SH-SY5Y (cell line): ENCODE measurements at regions not wholly inside any gene's neighbourhood (a gene's known extent, or its start where the extent isn't known, plus 50 kb on each side); places are given as distances from the start of the nearest gene placed in this dataset.

Source experiments
- GATA2 ChIP-seq: IDR thresholded peaks from 2 replicates; pipeline ENCODE4 v1.6.1; 2011; ENCODE audit warnings: mild to moderate bottlenecking, low read depth, low read length
- GATA3 ChIP-seq: IDR thresholded peaks from 2 replicates; pipeline ENCODE4 v1.6.1; 2011; ENCODE audit warnings: low read depth, mild to moderate bottlenecking, low read length, moderate library complexity

DNA sequence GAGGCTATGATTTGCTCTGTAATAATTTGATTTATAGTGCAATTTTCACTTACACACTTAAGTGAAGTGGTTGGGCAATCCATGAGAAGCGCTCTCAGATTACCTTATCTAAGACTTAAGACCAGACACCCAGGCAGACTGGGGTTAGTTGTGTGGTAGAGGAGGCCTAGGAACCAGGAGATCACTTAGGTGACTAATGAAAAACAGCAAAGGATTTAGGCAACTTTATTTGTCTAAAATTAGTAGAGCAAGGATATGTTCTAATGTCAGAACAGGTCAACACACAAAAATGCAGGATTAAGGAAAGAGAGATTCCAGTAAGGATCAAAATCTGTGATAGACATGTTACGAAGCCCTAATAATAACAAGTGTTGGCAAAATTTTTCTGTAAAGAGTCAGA lies 913.8 kb downstream of the TLE1 start:
- no peak for TF ChIP-seq GATA3
- TF ChIP-seq GATA2, result no peak
